Cardiac fibroblast (primary cell): ENCODE measurements at regions not wholly inside any gene's neighbourhood (a gene's known extent, or its start where the extent isn't known, plus 50 kb on each side); places are given as distances from the start of the nearest gene placed in this dataset.

ENCODE experiments used
- DNase-seq, 2 donors: peaks; one replicate each; pipeline versions ENCODE4 v3.0.0 to v3.0.0-alpha.2; 2010; ENCODE audit warnings: low read depth in 2 of 2
- H3K4me3 ChIP-seq, 2 donors: replicated peaks in 1 of 2; 1 replicate in 1 of 2; 2 replicates in 1 of 2; pipeline ENCODE4 v1.5.1; 2011; ENCODE audit warnings: low read depth in 2 of 2, low read length in 2 of 2, mild to moderate bottlenecking in 2 of 2, moderate library complexity in 1 of 2
- CTCF ChIP-seq: IDR thresholded peaks from one replicate; pipeline ENCODE4 v1.5.1; 2011; ENCODE audit warnings: low read depth, mild to moderate bottlenecking, low read length, inconsistent platforms

- no peak for TF ChIP-seq CTCF
- no peak for DNase-seq
- no peak overlapping the region for H3K4me3 ChIP-seq
Measured at GRCh38 chr18:1467461-1467964, 562.8 kb downstream of the ADCYAP1 start.

GRCh38 chr18:1468550-1468949, 563.9 kb downstream of the ADCYAP1 start:
- no peak overlapping the region for H3K4me3 ChIP-seq
- no peak for TF ChIP-seq CTCF
- DNase-seq: no peak

DNA sequence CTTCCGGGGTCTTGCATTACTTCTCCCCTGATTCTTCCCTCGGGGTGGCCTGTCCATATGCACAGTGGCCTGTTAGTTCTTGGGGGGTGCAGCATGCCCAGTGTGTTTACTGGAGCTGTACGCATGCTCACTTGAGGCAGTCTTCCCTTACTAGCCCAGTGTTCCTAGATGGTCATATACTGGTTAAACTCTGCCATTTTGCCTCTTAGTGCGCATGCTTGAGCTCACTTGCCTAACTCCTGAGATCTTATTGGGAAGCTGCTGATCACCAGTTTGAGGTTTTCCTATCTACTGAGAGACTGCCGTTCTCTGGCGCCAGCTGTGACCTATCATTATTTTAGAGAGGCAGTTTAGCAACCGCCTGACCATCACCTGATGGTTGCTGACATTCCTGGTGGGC, 571.2 kb downstream of the ADCYAP1 start:
- no peak for DNase-seq
- TF ChIP-seq CTCF: no peak
- H3K4me3 ChIP-seq: no peak overlapping the region

DNA sequence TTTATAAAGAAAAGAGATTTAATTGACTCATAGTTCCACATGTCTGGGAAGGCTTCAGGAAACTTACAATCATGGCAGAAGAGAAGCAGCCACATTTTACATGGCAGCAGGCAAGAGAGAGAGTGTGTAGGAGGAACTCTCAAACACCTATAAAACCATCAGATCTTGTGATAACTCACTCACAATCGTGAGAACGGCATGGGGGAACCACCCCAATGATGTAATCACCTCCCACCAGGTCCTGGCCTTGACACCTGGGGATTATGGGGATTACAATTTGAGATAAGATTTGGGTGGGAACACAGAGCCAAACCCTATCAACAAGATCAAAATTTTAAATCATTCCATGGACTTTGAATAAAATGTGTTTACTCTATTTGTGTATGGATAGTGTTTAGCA, 575.6 kb downstream of the ADCYAP1 start:
- DNase-seq: no peak
- no peak overlapping the region for H3K4me3 ChIP-seq
- no peak for TF ChIP-seq CTCF

DNA sequence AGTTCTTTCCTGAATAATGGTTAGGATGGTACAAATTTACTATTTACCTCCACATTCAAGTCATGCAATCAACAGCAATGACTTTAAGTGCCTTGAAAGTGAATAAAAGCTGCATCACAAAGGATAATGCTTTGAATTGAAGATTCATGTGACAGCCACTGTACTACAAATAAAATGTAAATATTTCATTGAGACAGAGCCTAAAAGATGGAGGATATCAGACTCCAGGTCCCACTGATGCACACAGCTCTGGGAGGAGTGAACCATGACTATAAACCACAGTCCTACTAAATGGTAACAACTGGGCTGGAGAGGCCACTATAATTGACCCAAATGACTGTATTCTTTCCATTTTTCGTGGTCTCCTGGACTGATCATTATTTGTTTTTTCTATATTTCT, 576.9 kb downstream of the ADCYAP1 start:
- no peak for TF ChIP-seq CTCF
- H3K4me3 ChIP-seq: no peak overlapping the region
- DNase-seq: no peak

DNA sequence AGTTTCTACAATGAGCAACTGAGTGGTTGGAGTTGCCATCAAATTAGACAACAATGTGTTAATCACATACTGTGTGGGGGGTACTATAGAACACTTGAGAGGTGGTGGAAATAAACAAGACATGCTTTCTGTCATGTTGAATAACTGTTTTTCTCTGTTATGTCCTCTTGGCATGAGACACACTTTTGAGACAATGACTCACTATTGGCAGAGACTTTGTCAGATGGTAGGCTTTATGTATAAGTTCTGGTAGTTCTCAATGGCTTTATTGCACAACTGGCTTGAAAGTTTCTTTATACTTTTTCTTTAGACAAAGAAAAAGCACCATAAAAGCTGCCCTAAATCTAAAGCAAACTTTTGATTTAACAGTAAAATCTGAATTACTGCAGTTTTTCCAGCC, 578.7 kb downstream of the ADCYAP1 start:
- no peak overlapping the region for H3K4me3 ChIP-seq
- DNase-seq: peak; percentile 12 to 24
- no peak for TF ChIP-seq CTCF

GRCh38 chr18:1487457-1487856, 582.8 kb downstream of the ADCYAP1 start:
- no peak overlapping the region for H3K4me3 ChIP-seq
- no peak for DNase-seq
- no peak for TF ChIP-seq CTCF
